ENCODE measurements at regions not wholly inside any gene's neighbourhood (a gene's known extent, or its start where the extent isn't known, plus 50 kb on each side); places are given as distances from the start of the nearest gene placed in this dataset.
"Not testable (repeated sequence)": the region's sequence is repeated elsewhere in the genome, so short reads cannot be mapped to it uniquely, and the experiment has no call there.

- DNase-seq = no peak
Observed at GRCh38 chr20:19903168-19903811, 113.9 kb upstream of the NAA20 start.

DNA sequence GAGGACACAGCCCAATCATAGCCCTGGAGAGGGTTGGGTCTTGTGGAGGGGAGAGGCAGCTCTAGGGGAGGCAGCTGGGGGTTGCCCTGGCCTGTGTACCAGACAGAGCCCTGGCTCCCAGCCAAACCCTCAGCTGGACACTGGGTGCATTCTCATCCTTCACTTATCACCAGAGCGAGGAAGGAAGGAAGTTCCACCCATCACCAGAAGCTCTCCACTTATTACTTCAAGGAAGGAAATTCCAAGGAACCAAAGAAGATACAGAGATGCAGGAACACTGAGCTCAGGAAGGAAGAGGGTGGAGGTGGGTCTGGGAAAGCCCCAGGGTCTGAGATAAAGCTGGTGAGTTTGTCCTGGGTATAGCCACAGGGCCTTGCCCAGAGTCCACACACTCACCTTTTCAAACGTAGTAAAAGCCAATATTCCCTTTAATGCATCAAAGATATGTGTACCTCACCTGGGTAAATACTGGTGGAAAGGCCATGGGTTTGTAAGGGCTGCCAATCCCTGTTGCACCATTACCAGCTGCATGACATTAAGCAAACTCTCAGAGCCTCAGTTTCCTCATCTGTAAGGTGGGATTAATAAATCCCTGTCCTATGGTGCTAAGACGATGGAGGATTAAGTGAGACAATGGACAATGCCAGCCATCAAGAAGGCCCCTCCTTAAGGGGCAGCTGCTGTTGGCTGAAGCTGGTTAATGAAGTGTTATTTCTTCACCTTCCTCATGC lies 109.7 kb upstream of the NAA20 start:
- DNase-seq = no peak

GRCh38 chr20:19908576-19908975 lies 108.6 kb upstream of the NAA20 start:
- DNase-seq = no peak

- no peak for DNase-seq
Observed at GRCh38 chr20:19909725-19910124, 107.4 kb upstream of the NAA20 start.

GRCh38 chr20:19911810-19912382 lies 105.3 kb upstream of the NAA20 start:
- no peak for DNase-seq

GRCh38 chr20:19913349-19913748 lies 103.8 kb upstream of the NAA20 start:
- no peak for DNase-seq

- no peak for DNase-seq
Observed at GRCh38 chr20:19913927-19914614, 103.1 kb upstream of the NAA20 start.

GRCh38 chr20:19915111-19915798 lies 101.9 kb upstream of the NAA20 start:
- DNase-seq = no peak

GRCh38 chr20:19916531-19917485 lies 100.4 kb upstream of the NAA20 start:
- no peak for DNase-seq

- DNase-seq = no peak
Observed at GRCh38 chr20:19918965-19919329, 98.2 kb upstream of the NAA20 start.

DNA sequence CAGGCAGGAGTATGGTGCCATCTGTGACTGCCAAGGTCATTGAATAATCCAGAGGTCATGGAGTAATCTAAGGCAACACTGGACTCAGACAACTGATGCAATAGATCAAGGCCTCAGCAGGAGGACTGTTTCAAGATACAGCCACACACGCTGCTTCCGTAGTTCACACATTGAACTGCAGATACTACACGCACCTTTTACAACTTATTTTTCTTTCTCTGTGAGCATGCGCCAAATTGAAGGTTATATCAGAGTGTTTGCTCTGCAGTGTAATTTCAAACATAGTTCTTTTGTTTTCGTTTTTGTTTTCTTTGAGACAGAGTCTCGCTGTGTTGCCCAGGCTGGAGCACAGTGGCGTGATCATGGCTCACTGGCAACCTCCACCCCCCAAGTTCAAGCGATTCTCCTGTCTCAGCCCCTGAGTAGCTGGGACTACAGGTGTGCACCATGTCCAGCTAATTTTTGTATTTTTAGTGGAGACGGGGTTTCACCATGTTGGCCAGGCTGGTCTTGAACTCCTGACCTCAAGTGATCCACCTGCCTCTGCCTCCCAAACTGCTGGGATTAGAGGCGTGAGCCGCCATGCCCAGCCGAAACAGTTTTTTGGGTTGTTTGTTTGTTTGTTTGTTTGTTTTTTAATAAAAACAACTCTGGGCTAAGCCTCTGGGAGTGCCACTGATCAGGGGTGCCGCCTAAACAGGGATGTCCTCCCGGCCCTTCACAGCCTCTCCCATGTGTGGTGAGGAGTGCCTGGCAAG lies 96.6 kb upstream of the NAA20 start:
- DNase-seq = no peak

DNA sequence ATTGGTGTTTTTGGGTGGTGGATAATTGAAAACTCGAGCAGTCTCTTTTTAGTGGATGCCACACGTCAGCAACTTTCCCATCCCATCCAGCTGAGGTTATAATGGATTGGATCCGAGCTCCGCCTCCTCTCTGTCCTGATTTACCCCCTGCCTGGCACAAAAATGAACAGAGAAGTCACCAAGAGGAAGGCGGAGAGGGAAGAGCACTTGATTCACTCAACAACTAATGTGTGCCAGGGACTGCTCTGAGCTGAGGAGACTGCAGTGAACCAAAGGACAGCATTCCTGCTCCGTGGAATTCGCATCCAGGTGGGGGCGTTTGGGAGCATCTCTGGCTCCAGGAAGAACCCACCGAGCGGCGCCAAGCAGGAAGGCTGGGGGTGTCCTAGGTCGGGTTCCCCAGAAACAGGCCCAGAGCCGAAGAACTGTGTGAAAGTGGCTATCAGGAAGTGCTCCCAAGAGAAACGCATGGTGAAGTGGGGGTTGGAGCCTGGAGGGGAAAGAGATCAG lies 95.8 kb upstream of the NAA20 start:
- DNase-seq = no peak

DNA sequence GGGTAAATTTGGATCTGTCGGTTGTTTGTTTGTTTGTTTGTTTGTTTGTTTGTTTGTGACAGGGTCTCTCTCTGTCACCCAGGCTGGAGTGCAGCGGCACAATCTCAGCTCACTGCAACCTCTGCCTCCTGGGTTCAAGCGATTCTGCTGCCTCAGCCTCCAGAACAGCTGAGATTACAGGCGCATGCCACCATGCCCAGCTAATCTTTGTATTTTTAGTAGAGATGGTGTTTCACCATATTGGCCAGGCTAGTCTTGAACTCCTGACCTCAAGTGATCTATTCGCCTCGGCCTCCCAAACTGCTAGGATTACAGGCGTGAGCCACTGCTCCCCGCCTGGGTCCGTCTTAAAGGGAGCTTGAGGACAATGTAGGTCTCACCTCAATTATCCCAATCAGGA lies 95.3 kb upstream of the NAA20 start:
- not testable (repeated sequence) for DNase-seq

- no peak for DNase-seq
Observed at GRCh38 chr20:19922716-19923115, 94.4 kb upstream of the NAA20 start.

- DNase-seq = no peak
Observed at GRCh38 chr20:19923762-19924161, 93.4 kb upstream of the NAA20 start.

DNA sequence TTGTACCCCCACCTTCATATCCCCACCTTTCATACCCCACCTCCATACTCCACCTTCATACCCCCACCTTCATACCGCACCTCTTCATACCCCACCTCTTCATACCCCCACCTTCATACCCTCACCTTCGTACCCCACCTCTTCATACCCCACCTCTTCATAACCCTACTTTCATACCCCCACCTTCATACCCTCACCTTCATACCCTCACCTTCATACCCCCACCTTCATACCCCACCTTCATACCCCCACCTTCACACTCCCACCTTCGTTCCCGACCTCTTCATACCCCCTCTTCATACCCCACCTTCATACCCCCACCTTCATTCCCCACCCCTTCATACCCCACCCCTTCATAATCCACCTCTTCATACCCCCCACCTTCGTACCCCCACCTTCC lies 92.9 kb upstream of the NAA20 start:
- no peak for DNase-seq

DNA sequence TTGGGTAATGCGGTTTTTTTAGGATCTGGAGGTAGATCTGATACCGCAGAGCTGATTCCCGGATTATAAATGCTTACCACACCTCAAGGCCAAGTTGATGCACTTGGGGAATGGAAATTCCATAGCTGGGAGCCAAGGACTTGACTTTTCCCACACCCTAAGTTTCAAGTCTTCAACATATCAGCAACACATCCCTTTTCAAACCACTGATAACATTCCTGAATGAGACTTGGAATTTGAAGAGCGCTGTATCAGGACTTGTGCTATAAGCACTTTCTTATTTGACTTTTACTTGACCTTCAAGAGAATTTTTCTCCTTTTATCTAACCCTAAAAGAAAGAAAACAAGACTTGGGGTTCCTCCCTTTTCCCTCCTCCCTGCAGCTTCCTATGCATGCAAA lies 90.6 kb upstream of the NAA20 start:
- no peak for DNase-seq

DNA sequence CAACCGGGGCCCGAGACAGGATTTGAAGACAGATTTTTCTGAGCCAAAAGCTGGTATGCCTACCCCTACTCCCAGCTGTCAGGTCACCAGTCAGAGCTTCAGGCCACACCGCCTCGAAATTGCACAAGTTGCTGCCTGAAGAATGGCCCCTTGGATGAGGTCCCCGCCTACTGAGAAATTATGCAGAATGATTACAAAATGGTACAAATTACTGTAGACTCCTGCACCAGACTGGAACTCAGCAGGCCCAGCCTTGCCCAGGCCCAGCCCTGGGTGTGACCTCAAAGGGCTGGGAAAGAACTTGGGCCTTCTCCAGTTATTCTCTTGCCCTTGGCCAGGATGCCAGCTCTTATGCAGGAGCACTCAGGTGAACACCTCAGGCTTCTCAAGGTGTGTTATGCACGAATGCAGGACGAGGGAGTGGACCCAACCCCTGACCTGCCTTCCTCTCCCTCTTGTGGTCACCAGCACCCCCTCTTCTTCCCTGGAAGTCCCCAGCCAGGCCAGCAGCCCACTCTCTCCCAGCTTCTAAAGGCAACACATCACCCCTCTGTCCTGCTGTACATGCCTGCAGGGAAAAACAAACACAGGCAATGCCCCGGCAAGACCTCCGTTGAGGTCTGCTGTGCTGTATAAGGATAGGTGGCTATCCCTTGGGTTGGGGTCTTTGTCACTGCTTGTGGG lies 88.7 kb upstream of the NAA20 start:
- DNase-seq = no peak

DNA sequence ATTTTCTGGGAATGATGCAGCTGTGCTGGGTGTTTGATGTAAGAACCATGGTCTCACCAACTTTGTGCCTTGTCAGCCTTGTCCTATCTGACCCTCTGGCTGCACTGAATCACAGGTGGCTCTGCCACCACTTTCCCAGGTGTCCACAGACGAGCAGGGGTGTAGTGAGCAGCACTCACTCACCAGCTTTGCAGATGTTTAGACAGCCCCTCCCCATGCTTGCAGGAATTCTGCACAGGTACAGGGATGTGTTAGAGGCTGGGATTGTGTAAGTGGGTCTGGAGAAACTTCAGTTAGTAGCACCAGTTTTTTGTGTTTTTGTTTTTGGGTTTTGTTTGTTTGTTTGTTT lies 88.2 kb upstream of the NAA20 start:
- DNase-seq = no peak

- no peak for DNase-seq
Observed at GRCh38 chr20:19929481-19930145, 87.5 kb upstream of the NAA20 start.
